T47D (cell line): ENCODE measurements at regions not wholly inside any gene's neighbourhood (a gene's known extent, or its start where the extent isn't known, plus 50 kb on each side); places are given as distances from the start of the nearest gene placed in this dataset.
A peak's percentile ranks its signal among the peaks of the same experiment; 100 is the strongest.
"Not testable (repeated sequence)": the region's sequence is repeated elsewhere in the genome, so short reads cannot be mapped to it uniquely, and the experiment has no call there.

ENCODE experiments used
- DNase-seq, 2 experiments: peaks; one replicate each; pipeline versions ENCODE4 v3.0.0 to v3.0.0-alpha.2; 2011 to 2012; ENCODE audit warnings: low read depth in 1 of 2, low spot score in 1 of 2
- JUND ChIP-seq: IDR thresholded peaks from 2 replicates; pipeline ENCODE4 v1.6.1; 2012; ENCODE audit warnings: low read depth
- in situ Hi-C: cut with HindIII; loops from 2 replicates; pipeline ENCODE4 v1.10.0; 2016; ENCODE audit warnings: low sequenced_read_pairs, low pct_unique_long_range_greater_than_20kb

DNA sequence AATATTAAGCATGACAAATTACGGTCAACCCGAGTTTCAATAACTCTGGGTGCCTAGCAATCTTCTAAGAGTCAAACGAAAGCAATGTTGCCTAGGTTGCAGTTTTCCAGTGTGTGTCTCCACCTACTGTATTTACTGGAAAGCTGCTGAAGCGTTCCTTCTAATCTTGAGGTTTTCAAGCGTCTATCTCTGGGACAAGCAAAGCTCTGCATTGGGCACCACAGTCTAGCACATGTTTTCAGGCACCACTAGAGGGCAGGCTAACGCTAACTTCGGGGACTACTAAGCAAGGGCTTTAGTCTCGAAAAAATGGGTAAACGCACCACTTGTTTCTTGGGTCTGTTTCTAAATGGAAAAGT, 82.7 kb upstream of the KIF2A start:
- DNase-seq, in situ Hi-C loops: not testable (repeated sequence)

DNA sequence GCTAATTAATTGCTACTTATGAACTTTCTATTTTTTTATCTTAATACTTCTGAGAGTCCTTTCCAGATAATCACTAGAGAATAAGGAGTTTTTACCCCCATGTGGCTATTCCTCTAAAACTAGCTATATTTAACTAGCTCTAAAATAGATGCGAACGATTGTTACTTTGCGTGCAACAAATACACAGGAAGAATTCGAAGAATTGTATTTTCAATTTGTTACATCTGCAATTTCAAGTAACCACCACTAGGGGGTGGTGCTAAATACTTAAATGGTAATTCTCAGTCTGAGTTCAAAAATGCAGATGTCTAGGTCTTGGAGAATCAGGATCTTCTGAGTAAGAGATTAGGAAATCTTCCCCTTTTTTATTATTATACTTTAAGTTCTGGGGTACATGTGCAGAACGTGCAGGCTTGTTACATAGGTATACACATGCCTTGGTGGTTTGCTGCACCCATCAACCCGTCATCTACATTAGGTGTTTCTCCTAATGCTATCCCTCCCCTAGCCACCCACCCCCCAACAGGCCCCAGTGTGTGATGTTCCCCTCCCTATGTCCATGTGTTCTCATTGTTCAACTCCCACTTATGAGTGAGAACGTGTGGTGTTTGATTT, 80.9 kb upstream of the KIF2A start:
- in situ Hi-C loops = not testable (repeated sequence)

DNA sequence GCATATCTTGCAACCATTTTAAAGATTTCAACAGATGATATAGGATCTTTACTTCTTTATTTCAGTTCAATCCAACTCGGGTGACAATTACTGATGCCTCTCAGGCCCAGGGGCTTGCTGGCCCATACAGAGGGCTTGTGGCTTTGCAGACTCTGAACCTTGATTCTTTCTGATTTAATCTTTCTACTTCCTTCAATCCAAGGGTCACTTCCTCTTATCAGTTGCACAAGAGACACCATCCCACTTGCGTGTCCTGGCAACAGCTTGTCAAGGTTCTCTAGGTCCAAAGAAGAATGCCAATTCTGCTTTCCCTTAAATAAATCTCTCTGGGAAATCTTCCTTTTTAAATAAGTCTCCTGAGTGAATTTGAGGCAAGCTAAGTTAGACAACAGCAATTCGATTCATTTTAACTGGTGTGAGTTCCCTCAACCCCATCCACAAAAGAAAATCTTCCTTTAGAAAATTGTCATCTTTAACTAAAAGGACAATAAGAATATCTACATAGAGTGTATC, 75.1 kb upstream of the KIF2A start:
- DNase-seq, in situ Hi-C loops: not testable (repeated sequence)

More for the DNA sequence above, 80.9 kb upstream of the KIF2A start:
- not testable (repeated sequence) for DNase-seq

DNA sequence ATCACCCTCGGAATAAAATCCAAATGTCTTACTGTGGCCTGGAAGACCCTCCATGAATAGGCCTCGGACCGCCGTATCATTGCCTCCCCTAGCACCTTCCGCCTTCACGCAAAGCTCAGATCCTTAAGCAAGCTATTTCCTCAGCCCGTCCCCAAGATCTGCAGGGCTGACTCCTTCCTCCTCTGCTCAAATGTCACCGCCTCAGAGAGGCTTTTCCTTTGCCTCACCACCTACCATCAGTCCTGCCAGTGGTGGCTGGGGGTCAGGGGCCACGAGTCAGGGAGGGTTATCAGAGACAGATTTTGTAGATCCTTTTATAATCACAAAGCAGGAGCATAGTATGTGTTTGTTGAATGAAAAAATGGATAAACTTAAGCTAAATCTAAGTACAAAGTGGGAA, 74.4 kb upstream of the KIF2A start:
- TF ChIP-seq JUND = no peak
- no peak for DNase-seq
- in situ Hi-C loops = no loop called here

DNA sequence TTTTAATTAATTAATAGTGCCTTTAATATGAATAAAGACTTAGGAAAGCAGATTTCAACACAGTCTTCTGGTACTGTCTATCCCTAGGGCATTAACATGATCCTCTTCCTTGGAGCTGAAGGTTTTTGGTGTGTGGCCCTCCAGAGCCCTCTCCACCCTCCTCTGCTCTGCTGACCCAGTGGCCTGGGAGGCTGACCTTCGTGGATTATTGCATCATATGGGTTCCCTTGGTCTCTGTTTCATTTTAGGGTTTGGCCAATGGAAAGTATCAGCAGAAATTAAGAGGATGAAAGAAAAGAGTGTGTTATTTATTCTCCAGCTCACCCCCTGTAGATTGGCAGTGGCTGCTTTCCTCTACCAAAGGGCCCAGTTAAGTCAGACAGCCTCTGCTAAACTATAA, 73.8 kb upstream of the KIF2A start:
- DNase-seq, in situ Hi-C loops: not testable (repeated sequence)

DNA sequence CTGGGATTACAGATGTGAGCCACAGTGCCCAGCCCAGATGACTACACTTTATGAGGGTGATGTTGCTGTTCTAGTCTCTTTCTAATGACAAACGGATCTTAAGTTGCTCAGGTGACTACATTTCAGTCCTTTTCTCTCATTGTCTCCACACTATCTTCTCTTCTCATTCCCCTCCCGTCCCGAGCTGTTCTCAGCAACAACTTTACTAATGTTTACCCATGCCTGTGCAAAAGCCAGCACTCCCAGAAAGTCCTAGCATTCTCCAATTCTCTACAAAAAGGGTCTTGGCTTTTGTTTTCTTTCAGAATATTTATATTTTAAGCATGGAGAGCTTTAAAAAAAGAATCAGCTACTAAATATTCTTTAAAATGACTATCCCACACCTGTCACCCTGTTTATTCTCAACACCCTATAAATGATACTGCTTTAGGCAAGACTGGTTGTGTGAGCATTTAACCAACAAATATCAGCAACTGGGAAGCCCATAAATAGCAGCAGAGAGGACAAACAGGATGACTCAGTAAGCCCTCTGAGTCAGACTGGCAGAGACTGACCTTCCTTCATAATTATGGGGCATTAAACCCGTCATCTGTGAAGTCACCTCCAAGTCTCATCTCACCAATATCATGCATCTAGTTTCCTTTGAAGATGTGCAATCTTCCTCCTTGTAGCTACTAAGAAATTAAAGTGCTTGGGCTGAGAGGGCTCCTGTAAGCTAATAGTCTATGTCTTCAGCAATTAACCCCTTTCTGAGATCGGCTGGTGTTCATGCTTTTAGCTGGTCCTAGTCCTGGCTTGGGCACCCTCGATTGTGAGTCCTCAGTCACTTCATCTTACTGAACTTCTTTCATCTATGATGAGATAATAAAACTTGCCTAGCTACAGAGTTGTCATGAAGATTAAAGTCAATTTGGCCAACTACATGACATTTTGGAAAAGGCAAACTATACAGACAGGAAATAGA, 72.6 kb upstream of the KIF2A start:
- in situ Hi-C loops = not testable (repeated sequence)
- DNase-seq = peak in 1 of 2 experiments; percentile 27

DNA sequence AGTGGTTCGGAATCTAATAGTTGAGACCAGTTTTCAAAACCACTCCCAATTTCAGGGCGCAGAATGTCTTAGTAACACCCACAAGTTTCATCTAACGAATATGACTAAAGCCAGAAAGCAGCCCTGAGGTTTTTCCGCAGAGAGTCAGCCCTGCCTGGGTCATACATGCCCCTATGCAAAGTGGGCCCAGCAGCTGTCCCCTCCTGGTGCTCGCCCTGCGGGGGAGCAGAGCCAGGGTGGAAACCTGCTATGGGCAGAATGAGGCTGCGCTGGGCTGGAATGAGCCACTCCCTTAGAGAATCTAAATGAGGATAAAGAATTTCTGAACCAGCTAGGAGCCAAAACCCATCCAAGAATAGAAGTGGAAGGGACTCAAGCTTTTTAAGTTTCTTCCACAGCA, 69.4 kb upstream of the KIF2A start:
- DNase-seq, in situ Hi-C loops: not testable (repeated sequence)

DNA sequence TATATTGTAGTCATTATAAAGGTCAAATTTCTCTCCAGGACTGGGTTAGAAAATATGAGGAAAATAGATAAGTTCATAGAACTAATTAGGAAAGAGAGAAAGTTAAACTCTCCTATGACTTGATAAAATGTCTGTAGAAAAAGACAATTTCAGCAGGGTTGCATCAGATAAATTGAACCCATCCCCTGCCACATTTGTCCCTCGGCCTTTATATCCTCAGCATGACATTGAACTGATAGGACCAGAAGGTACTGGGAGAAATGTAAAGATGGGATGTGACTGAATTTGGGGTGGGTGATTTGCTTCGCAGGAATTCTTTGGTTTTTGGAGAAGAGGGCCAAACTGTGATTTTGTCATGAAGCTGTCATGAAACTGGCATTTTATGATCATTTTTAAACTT, 68.1 kb upstream of the KIF2A start:
- DNase-seq, in situ Hi-C loops: not testable (repeated sequence)

DNA sequence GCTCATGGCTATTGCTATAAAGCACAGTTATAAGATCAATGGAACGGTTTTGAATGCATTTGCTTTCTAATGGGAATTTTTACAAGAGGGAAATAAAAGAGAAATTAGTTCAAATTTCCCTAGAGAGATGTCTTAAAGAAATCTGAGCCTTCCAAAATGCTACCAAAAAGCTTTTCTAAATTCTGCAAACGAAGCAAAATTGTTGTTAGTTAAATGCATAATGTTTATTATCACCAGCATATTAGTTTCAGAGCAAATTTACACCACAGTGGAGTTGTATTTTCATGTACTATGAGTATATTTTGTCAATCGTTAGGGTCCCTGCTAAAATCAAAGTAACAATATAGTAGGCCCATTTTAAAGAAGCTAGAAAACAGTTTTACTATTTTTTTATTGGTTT, 67.4 kb upstream of the KIF2A start:
- in situ Hi-C loops, DNase-seq: not testable (repeated sequence)

DNA sequence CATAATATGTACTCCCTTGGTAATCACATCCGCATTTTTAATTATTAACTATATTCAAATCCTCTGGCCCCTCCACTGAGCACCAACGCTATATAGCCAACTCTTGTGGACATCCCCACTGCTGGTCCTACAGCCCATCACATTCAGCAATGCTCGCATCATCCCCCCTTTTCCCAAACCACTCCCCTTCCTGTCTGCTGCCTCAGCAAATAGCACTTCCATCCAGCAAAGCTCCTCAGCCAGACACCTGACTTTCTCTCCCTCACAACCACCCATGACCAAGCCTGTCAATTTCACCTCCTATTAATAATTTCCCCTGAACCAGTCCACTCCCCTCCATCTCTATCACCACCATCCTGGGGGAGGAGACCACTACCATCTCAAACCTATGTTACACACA, 65.5 kb upstream of the KIF2A start:
- in situ Hi-C loops, DNase-seq: not testable (repeated sequence)

DNA sequence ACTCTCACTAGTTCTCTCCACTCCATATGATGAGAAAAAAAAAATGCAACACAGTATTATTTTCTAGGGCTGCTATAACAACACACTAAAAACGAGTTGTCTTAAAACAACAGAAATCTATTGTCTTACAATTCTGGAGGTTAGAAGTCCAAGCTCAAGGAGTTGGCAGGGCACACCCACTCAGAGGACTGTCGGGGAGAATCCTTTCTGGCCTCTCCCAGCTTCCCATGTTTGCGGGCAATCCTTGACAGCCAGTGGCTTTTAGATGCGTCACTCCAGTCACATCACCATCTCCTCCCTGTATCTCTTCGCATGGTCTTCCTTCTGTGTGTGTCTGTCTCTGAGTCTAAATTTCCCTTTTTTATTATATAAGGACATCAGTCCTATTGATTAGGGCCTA, 64.0 kb upstream of the KIF2A start:
- DNase-seq, in situ Hi-C loops: not testable (repeated sequence)

DNA sequence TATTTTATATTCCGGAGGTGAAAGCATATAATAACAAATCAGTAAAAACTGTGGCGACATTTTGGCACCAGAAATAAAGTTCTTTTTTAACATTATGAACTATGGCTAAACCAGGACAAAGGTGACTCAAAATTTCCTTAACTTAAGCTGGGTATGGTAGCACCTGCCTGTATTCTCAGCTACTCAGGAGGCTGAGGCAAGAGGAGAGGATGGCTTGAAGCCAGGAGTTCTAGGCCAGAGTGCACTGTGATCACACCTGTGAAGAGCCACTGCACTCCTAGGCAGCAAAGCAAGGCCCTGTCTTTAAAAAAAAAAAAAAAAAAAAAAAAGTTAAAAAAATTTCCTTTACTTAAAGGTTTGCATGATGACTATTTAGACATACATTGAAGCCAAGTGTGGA, 63.0 kb upstream of the KIF2A start:
- in situ Hi-C loops = not testable (repeated sequence)

DNA sequence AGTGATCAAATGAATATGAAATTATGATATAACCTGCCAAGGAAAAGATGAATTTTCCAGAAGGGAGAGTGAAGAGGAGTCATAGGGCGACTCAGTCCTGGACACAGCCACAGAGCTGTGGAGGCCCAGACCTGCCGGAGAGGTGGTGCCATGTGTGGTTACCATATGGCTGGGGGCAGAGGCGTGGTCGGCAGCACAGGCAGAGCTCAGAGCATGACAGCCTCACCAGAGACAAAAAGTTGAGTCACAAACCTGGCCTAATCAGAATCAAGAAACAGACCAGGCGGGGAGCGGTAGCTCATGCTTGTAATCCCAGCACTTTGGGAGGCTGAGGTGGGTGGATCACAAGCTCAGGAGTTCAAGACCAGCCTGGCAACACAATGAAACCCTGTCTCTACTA, 57.8 kb upstream of the KIF2A start:
- in situ Hi-C loops, DNase-seq: not testable (repeated sequence)

More for the DNA sequence above, 63.0 kb upstream of the KIF2A start:
- DNase-seq = not testable (repeated sequence)

DNA sequence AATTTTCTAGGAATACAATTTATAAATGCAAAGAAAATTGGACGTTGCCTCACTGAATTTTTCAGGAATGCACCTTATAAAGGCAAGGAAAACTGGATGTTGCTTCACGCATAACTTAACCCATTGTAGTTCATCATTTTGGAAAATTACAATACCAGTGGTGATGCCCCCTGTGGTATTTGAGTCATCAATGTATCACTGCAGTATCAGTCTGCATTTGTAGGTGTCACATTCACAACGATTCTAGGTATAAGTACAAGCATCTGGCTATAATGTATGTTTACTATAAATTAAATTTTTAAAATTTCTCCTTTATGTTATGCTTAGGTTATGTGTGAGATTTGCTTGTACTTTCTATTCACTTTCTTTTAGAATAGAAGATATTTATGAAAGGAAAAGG, 55.9 kb upstream of the KIF2A start:
- DNase-seq, in situ Hi-C loops: not testable (repeated sequence)

DNA sequence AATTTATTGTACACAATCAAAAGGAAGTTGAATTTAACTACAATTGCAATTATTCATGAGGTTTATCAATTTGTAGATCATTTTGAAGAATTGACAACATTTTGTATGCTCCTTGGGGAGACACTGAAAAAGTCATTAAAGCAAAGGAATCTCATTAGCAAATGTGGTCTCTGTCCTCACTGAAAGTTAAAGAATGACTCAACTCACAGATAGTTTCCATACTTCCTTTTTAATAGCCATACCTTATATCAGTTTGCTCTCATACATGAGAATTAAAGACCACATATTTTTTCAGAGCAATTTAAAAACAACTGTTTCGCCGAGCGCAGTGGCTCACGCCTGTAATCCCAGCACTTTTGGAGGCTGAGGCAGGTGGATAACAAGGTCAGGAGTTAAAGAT, 55.1 kb upstream of the KIF2A start:
- DNase-seq, in situ Hi-C loops: not testable (repeated sequence)

DNA sequence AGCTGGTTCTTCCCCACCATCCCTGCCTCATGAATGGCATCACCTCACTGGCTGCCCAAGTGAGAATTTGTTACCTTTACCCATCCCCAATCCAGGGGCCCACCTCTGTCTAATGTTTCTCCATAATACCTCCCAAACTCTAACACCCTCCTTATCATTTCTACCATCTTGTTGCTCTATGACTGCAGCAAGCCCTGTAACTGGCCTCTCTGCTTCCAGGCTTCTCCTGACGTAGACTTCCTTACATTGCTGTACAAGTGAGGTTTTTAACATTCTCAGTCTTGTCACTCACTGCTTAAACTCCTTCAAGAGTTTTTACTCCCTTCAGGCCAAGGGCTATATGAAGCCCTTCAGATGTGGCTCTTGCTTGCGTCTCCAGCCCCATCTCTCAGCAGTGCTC, 53.5 kb upstream of the KIF2A start:
- in situ Hi-C loops, DNase-seq: not testable (repeated sequence)

DNA sequence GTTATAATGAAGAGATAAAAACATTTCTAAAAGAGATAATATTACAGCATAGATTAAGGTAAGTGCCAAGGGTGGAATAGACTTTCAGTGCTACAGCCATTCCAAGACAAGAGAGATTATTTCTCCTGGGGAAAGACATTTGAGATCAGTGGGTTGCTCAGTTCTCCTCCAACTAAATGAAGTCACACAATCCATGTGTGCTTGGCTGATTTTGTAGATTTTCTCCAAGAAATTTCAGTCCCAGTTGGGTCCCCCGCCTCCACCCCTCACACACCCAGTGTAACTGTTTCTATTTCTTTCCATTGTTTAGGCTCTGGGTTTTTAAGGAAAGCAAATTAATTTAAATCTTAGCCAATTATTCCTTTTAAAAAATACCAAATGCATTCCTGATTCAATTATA, 50.5 kb upstream of the KIF2A start:
- in situ Hi-C loops = not testable (repeated sequence)

More for the DNA sequence above, 50.5 kb upstream of the KIF2A start:
- not testable (repeated sequence) for DNase-seq
